Endothelial cell (in vitro differentiated cells): ENCODE measurements at regions not wholly inside any gene's neighbourhood (a gene's known extent, or its start where the extent isn't known, plus 50 kb on each side); places are given as distances from the start of the nearest gene placed in this dataset.
"Not testable (repeated sequence)": the region's sequence is repeated elsewhere in the genome, so short reads cannot be mapped to it uniquely, and the experiment has no call there.

Experiments
- DNase-seq: peaks from one replicate; pipeline ENCODE4 v3.0.0; 2021; ENCODE audit warnings: low spot score
- H3K27ac Mint-ChIP-seq: one replicate; pipeline ENCODE4 v1.8.0; 2021; ENCODE audit warnings: mixed read lengths, inconsistent platforms; ENCODE audit not compliant: unreplicated experiment
- H3K27me3 Mint-ChIP-seq: one replicate; pipeline ENCODE4 v1.8.0; 2021; ENCODE audit warnings: mild to moderate bottlenecking, moderate library complexity, mixed read lengths, inconsistent platforms; ENCODE audit not compliant: unreplicated experiment
- H3K36me3 Mint-ChIP-seq: one replicate; pipeline ENCODE4 v1.8.0; 2021; ENCODE audit warnings: mild to moderate bottlenecking, low read depth, mixed read lengths, inconsistent platforms; ENCODE audit not compliant: unreplicated experiment
- H3K4me1 Mint-ChIP-seq: one replicate; pipeline ENCODE4 v1.8.0; 2021; ENCODE audit warnings: mild to moderate bottlenecking, mixed read lengths, inconsistent platforms; ENCODE audit not compliant: unreplicated experiment
- H3K4me3 Mint-ChIP-seq: one replicate; pipeline ENCODE4 v1.8.0; 2021; ENCODE audit warnings: mild to moderate bottlenecking, mixed read lengths, inconsistent platforms; ENCODE audit not compliant: unreplicated experiment
- H3K9me3 Mint-ChIP-seq: one replicate; pipeline ENCODE4 v1.8.0; 2021; ENCODE audit warnings: mixed read lengths, inconsistent platforms; ENCODE audit not compliant: unreplicated experiment
- TF ChIP-seq, protein P1 (sequence below): fragments of 200-600 bp; sonication (generic); IDR thresholded peaks from one replicate; pipeline ENCODE4 v1.5.0; 2021; ENCODE audit warnings: antibody characterized with exemption; ENCODE audit not compliant: unreplicated experiment

DNA sequence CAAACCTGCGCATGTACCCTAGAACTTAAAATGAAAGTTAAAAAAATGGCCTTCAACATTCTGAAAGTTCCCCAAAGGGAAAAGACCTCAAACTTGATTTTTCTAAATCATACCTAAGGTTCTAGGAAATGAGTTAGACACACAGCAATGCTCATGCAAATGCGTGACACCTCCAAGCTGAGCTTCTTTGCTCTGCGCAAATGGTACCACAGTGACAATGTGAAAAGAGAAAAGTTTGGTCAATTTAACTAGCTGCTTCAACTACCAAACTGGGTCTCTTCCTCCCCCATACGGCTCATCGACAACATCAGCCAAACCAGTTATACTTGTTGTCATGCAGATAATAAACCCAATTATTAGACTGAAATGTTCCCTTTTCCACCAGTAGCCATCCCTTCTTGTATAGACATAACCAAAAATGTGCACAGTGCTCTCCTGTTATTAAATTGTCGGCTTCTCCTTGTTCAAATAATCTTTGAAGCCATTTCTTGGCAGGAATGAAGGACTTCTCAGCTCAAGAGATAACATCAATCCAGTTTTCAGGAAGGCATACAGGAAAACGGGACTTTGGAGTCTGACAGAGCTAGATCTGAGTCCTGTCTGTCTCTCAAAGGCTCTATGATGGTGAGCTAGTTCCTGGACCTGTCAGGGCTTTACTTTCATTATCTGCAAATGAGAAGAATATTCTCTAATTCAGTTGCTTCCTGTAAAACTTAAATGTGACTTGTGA, 185.6 kb upstream of the NR3C1 start:
- H3K9me3 Mint-ChIP-seq, result no peaks in the 10 kb centered on the region

DNA sequence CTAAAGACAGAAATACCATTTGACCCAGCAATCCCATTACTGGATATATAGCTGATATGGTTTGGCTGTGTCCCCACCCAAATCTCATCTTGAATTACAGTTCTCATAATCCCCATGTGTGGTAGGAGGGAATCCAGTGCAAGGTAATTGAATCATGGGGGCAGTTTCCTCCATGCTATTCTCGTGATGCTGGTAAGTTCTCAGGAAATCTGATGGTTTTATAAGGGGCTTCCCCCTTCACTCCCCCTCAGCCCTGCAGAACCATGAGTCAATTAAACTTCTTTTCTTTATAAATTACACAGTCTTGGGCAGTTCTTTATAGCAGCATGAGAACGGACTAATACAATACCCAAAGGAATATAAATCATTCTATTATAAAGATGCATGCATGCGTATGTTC, 184.6 kb upstream of the NR3C1 start:
- not testable (repeated sequence) for H3K27ac Mint-ChIP-seq, H3K27me3 Mint-ChIP-seq, H3K4me3 Mint-ChIP-seq, DNase-seq, H3K4me1 Mint-ChIP-seq, H3K36me3 Mint-ChIP-seq, H3K9me3 Mint-ChIP-seq

More for the DNA sequence above, 185.6 kb upstream of the NR3C1 start:
- Mint-ChIP-seq H3K36me3 (no peaks in the 10 kb centered on the region), H3K27me3 (peaks cover 2% of the 10 kb centered on the region), H3K27ac (no peak overlapping the region), H3K4me1 (peaks cover 5% of the 10 kb centered on the region), H3K4me3 (no peak overlapping the region)
- TF ChIP-seq, protein P1, sequence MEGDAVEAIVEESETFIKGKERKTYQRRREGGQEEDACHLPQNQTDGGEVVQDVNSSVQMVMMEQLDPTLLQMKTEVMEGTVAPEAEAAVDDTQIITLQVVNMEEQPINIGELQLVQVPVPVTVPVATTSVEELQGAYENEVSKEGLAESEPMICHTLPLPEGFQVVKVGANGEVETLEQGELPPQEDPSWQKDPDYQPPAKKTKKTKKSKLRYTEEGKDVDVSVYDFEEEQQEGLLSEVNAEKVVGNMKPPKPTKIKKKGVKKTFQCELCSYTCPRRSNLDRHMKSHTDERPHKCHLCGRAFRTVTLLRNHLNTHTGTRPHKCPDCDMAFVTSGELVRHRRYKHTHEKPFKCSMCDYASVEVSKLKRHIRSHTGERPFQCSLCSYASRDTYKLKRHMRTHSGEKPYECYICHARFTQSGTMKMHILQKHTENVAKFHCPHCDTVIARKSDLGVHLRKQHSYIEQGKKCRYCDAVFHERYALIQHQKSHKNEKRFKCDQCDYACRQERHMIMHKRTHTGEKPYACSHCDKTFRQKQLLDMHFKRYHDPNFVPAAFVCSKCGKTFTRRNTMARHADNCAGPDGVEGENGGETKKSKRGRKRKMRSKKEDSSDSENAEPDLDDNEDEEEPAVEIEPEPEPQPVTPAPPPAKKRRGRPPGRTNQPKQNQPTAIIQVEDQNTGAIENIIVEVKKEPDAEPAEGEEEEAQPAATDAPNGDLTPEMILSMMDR, result no peak
- DNase-seq, result no peak

DNA sequence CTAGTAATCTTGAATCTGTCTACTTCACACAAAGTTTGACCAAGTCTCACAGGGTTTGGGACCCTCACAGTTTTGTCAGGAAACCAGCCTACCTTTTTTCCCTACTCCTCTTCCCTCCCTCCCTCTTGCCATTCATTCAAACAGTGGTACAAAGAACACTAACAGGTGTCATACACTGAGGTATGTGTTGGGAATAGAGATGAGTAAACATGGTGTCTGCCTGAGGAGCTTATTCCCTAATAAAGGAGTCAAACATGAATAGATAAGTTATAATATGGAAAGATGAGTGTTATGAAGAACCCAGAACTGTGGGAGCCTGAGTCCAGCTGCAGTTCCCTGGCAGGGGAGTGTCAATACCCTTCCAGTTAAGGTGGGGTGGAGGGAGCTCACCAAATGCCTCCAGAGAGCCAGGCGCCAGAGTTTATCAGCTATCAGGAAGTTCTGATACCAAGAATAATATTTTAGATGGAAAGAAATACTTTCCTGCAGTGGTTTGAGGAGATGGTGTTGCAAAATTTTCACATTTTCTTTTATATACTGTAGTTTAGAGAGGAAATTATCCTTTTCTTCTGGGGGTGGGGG, 183.4 kb upstream of the NR3C1 start:
- H3K36me3 Mint-ChIP-seq, result no peaks in the 10 kb centered on the region
- H3K27me3 Mint-ChIP-seq, result peaks cover 4% of the 10 kb centered on the region
- no peaks in the 10 kb centered on the region for H3K9me3 Mint-ChIP-seq
- no peak for DNase-seq
- peaks cover 5% of the 10 kb centered on the region for H3K4me1 Mint-ChIP-seq
- TF ChIP-seq, protein P1, result no peak
- H3K27ac Mint-ChIP-seq, result no peak overlapping the region
- no peak overlapping the region for H3K4me3 Mint-ChIP-seq

DNA sequence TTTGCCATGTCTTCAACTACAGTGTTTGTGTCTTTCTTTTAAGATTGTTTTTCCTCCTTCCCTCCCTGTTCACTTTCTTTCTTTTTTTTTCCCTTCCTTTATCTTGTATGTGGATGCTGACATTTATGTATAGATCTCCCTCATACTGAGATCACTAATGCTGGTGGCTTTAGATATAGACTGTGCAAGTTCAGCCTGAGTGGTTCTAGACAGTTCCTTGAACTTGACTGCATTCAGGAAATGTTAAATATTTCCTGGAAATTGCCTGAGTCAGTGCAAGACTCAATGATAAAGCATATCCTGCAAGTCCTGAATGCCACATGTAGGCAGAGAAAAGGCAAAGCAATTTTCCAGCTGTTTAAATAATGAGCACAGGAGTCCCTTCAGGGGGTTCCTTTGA, 182.5 kb upstream of the NR3C1 start:
- TF ChIP-seq, protein P1, result no peak
- H3K27ac Mint-ChIP-seq, result no peak overlapping the region
- no peak for DNase-seq
- H3K4me3 Mint-ChIP-seq, result no peak overlapping the region
- peaks cover 4% of the 10 kb centered on the region for H3K27me3 Mint-ChIP-seq
- H3K36me3 Mint-ChIP-seq, result no peaks in the 10 kb centered on the region
- H3K4me1 Mint-ChIP-seq, result peaks cover 5% of the 10 kb centered on the region
- H3K9me3 Mint-ChIP-seq, result no peaks in the 10 kb centered on the region

DNA sequence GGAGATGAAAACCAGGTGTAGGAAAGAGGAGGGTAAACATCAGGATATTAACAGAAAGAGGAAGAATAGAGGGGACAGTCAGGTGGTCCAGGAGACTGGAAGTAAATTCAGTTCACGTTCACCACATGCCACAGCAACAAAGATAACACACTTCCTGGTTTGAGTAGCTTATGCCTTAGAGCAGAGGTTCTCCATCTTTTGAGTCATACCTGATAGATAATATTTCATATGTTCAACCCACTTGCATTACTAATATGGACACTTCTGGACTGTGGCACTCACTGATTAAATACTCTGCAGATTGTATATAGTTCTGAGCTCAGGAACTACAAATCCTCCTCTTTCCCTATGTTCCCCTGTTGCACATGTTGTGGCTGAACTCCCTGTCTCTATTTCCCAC, 179.9 kb upstream of the NR3C1 start:
- Mint-ChIP-seq H3K36me3 (no peaks in the 10 kb centered on the region), H3K4me3 (no peak overlapping the region)

More for the DNA sequence above, 179.9 kb upstream of the NR3C1 start:
- no peak for DNase-seq
- H3K4me1 Mint-ChIP-seq, result peaks cover 5% of the 10 kb centered on the region
- TF ChIP-seq, protein P1, result no peak
- no peak overlapping the region for H3K27ac Mint-ChIP-seq
- H3K9me3 Mint-ChIP-seq, result no peaks in the 10 kb centered on the region
- peaks cover 7% of the 10 kb centered on the region for H3K27me3 Mint-ChIP-seq
